Upper lobe of left lung (tissue), 6 donors: ENCODE measurements at regions not wholly inside any gene's neighbourhood (a gene's known extent, or its start where the extent isn't known, plus 50 kb on each side); places are given as distances from the start of the nearest gene placed in this dataset.

ENCODE experiments used
- ATAC-seq, 2 donors: fragments of 200-7000 bp; cut with Tn5 transposase; one replicate each; pipeline ENCODE4 v1.9.1; 2022; ENCODE audit warnings: mild to moderate bottlenecking in 2 of 2, moderate library complexity in 2 of 2; ENCODE audit not compliant: low FRiP score in 2 of 2
- DNase-seq, 2 donors: peaks; one replicate each; pipeline ENCODE4 v3.0.0-alpha.2; 2019 to 2020
- H3K27ac ChIP-seq, 4 donors: fragments of 200-600 bp; sonication (generic); one replicate each; pipeline ENCODE4 v1.5.1; 2016 to 2019
- H3K27me3 ChIP-seq, 4 donors: fragments of 200-600 bp; sonication (generic); one replicate each; pipeline ENCODE4 v1.5.1; 2017 to 2019
- H3K36me3 ChIP-seq, 4 donors: fragments of 200-600 bp; sonication (generic); one replicate each; pipeline ENCODE4 v1.5.1; 2016 to 2019
- H3K4me1 ChIP-seq, 4 donors: fragments of 200-600 bp; sonication (generic); one replicate each; pipeline ENCODE4 v1.5.1; 2018 to 2019
- H3K4me3 ChIP-seq, 4 donors: fragments of 200-600 bp; sonication (generic); one replicate each; pipeline ENCODE4 v1.5.1; 2017 to 2019; ENCODE audit warnings: mild to moderate bottlenecking in 2 of 4, moderate library complexity in 1 of 4
- H3K9me3 ChIP-seq, 4 donors: fragments of 200-600 bp; sonication (generic); one replicate each; pipeline ENCODE4 v1.5.1; 2018 to 2019
- CTCF ChIP-seq, 6 experiments: fragments of 450-650 bp in 4 of 6; fragments of 200-600 bp in 2 of 6; sonication (generic) in 2 of 6; IDR thresholded peaks; one replicate each; pipeline ENCODE4 v1.5.1; 2016 to 2019; ENCODE audit warnings: antibody characterized with exemption in 6 of 6
- EP300 ChIP-seq, 4 donors: sonication (generic); formaldehyde crosslinking; IDR thresholded peaks; one replicate each; pipeline ENCODE4 v1.5.1; 2017; ENCODE audit warnings: antibody characterized with exemption in 4 of 4, control low read depth in 2 of 4
- POLR2A ChIP-seq, 4 donors: fragments of 450-650 bp; IDR thresholded peaks; one replicate each; pipeline ENCODE4 v1.5.1; 2016 to 2017; ENCODE audit warnings: antibody characterized with exemption in 4 of 4, mild to moderate bottlenecking in 2 of 4
- POLR2AphosphoS5 ChIP-seq, 2 donors: sonication (generic); formaldehyde crosslinking; IDR thresholded peaks; one replicate each; pipeline ENCODE4 v1.5.1; 2017; ENCODE audit warnings: antibody characterized with exemption in 2 of 2
- WGBS, 2 donors: methylation state at CpG; one replicate each; pipeline ENCODE4 v1.1.5; 2017 to 2018; 5-methylcytosine and 5-hydroxymethylcytosine counted together
- donor health status: DM: no; HTN: no; CAD: no; lungs with moderate emphysema.
- donor health status: DM: no; HTN: yes; CAD: no; lungs with severe emphysema.

GRCh38 chr2:167345559-167345958 is 457.3 kb downstream of the XIRP2 start:
- Histone ChIP-seq H3K4me3 (no peak overlapping the region), H3K27ac (no peak overlapping the region), H3K9me3 (no peaks in the 10 kb centered on the region), H3K27me3 (no peaks in the 10 kb centered on the region), H3K36me3 (no peaks in the 10 kb centered on the region), H3K4me1 (no peaks in the 10 kb centered on the region)
- no peak for ATAC-seq
- TF ChIP-seq POLR2AphosphoS5 (IDR thresholded peaks at IDR 0.05): no peak
- TF ChIP-seq CTCF (IDR thresholded peaks at IDR 0.05): no peak
- no peak for TF ChIP-seq POLR2A (IDR thresholded peaks at IDR 0.05)
- no peak for TF ChIP-seq EP300 (IDR thresholded peaks at IDR 0.05)
- no peak for DNase-seq
- 83 to 89% methylated on average over 2 of the region's 2 CpGs for WGBS, 2 donors

GRCh38 chr2:167342769-167343168 is 454.5 kb downstream of the XIRP2 start:
- Histone ChIP-seq H3K27me3 (no peaks in the 10 kb centered on the region), H3K4me3 (no peak overlapping the region), H3K36me3 (no peaks in the 10 kb centered on the region), H3K9me3 (no peaks in the 10 kb centered on the region), H3K4me1 (no peaks in the 10 kb centered on the region), H3K27ac (no peak overlapping the region)
- ATAC-seq (no peak), DNase-seq (no peak)
- TF ChIP-seq EP300 (IDR thresholded peaks at IDR 0.05) (no peak), CTCF (IDR thresholded peaks at IDR 0.05) (no peak), POLR2A (IDR thresholded peaks at IDR 0.05) (no peak), POLR2AphosphoS5 (IDR thresholded peaks at IDR 0.05) (no peak)
- WGBS, 2 donors: 61 to 86% methylated on average over 1 of the region's 1 CpG

GRCh38 chr2:167340322-167340721 is 452.0 kb downstream of the XIRP2 start:
- H3K27ac ChIP-seq: no peak overlapping the region
- no peak for TF ChIP-seq EP300 (IDR thresholded peaks at IDR 0.05)
- no peak for TF ChIP-seq POLR2AphosphoS5 (IDR thresholded peaks at IDR 0.05)
- TF ChIP-seq POLR2A (IDR thresholded peaks at IDR 0.05): no peak
- no peak for TF ChIP-seq CTCF (IDR thresholded peaks at IDR 0.05)

GRCh38 chr2:167336213-167336612 is 447.9 kb downstream of the XIRP2 start:
- Histone ChIP-seq H3K27ac (no peak overlapping the region), H3K4me1 (no peaks in the 10 kb centered on the region), H3K9me3 (no peaks in the 10 kb centered on the region), H3K4me3 (no peak overlapping the region), H3K27me3 (no peaks in the 10 kb centered on the region), H3K36me3 (no peaks in the 10 kb centered on the region)
- TF ChIP-seq POLR2AphosphoS5 (IDR thresholded peaks at IDR 0.05) (no peak), CTCF (IDR thresholded peaks at IDR 0.05) (no peak), EP300 (IDR thresholded peaks at IDR 0.05) (no peak), POLR2A (IDR thresholded peaks at IDR 0.05) (no peak)
- 84 to 94% methylated on average over 2 of the region's 2 CpGs for WGBS, 2 donors
- ATAC-seq (no peak), DNase-seq (no peak)

More at GRCh38 chr2:167340322-167340721, 452.0 kb downstream of the XIRP2 start:
- Histone ChIP-seq H3K36me3 (no peaks in the 10 kb centered on the region), H3K4me1 (no peaks in the 10 kb centered on the region), H3K4me3 (no peak overlapping the region), H3K27me3 (no peaks in the 10 kb centered on the region), H3K9me3 (no peaks in the 10 kb centered on the region)
- WGBS, 2 donors: 90 to 92% methylated on average over 4 of the region's 4 CpGs
- DNase-seq: no peak
- no peak for ATAC-seq

- H3K27me3 ChIP-seq: no peaks in the 10 kb centered on the region
- H3K4me1 ChIP-seq: no peaks in the 10 kb centered on the region
- WGBS, 2 donors: 73 to 94% methylated on average over 2 of the region's 2 CpGs
- H3K27ac ChIP-seq: no peak overlapping the region
- no peaks in the 10 kb centered on the region for H3K9me3 ChIP-seq
- H3K36me3 ChIP-seq: no peaks in the 10 kb centered on the region
- ATAC-seq: no peak
- no peak for DNase-seq
- no peak overlapping the region for H3K4me3 ChIP-seq
- TF ChIP-seq CTCF (IDR thresholded peaks at IDR 0.05): no peak
- TF ChIP-seq EP300 (IDR thresholded peaks at IDR 0.05): no peak
- TF ChIP-seq POLR2A (IDR thresholded peaks at IDR 0.05): no peak
- TF ChIP-seq POLR2AphosphoS5 (IDR thresholded peaks at IDR 0.05): no peak
These were observed 447.3 kb downstream of the XIRP2 start for GRCh38 chr2:167335541-167335992.
